KMS-11 (cell line): ENCODE measurements at regions not wholly inside any gene's neighbourhood (a gene's known extent, or its start where the extent isn't known, plus 50 kb on each side); places are given as distances from the start of the nearest gene placed in this dataset.

Experiments used
- H2AFZ ChIP-seq: fragments of 200-600 bp; sonication (generic); 2 replicates; pipeline ENCODE4 v1.6.1; 2016; ENCODE audit warnings: antibody characterized with exemption, mixed run types, low read depth
- H3K27ac ChIP-seq: fragments of 200-600 bp; sonication (generic); 2 replicates; pipeline ENCODE4 v1.6.1; 2016; ENCODE audit warnings: mild to moderate bottlenecking, mixed run types
- H3K27me3 ChIP-seq: fragments of 200-600 bp; sonication (generic); 2 replicates; pipeline ENCODE4 v1.6.1; 2017; ENCODE audit warnings: mild to moderate bottlenecking, low read depth, mixed run types, moderate library complexity; ENCODE audit not compliant: insufficient read depth
- H3K36me3 ChIP-seq: fragments of 200-600 bp; sonication (generic); 2 replicates; pipeline ENCODE4 v1.6.1; 2017; ENCODE audit warnings: mild to moderate bottlenecking, mixed run types; ENCODE audit not compliant: insufficient read depth
- H3K4me1 ChIP-seq: fragments of 200-600 bp; sonication (generic); 2 replicates; pipeline ENCODE4 v1.6.1; 2016; ENCODE audit warnings: mild to moderate bottlenecking, low read depth, mixed run types; ENCODE audit not compliant: poor library complexity, severe bottlenecking
- H3K4me2 ChIP-seq: fragments of 200-600 bp; sonication (generic); 2 replicates; pipeline ENCODE4 v1.7.0; 2016; ENCODE audit warnings: mild to moderate bottlenecking, mixed run types
- H3K4me3 ChIP-seq: fragments of 200-600 bp; sonication (generic); IDR thresholded peaks from 2 replicates; pipeline ENCODE4 v1.6.1; 2017; ENCODE audit warnings: low read depth, low read length, mixed read lengths; ENCODE audit not compliant: insufficient read depth
- H3K79me2 ChIP-seq: fragments of 200-600 bp; sonication (generic); 2 replicates; pipeline ENCODE4 v1.6.1; 2016; ENCODE audit warnings: low read depth, mixed run types; ENCODE audit not compliant: insufficient read depth
- H3K9ac ChIP-seq: fragments of 200-600 bp; sonication (generic); 2 replicates; pipeline ENCODE4 v1.6.1; 2016; ENCODE audit warnings: mild to moderate bottlenecking, mixed run types
- H4K20me1 ChIP-seq: fragments of 200-600 bp; sonication (generic); 2 replicates; pipeline ENCODE4 v1.6.1; 2016; ENCODE audit warnings: mild to moderate bottlenecking, mixed run types; ENCODE audit not compliant: insufficient read depth
- CTCF ChIP-seq: fragments of 200-600 bp; sonication (generic); conservative IDR thresholded peaks from 2 replicates; pipeline ENCODE4 v1.6.1; 2017; ENCODE audit warnings: low read depth, mild to moderate bottlenecking, antibody characterized with exemption, low read length, moderate library complexity, mixed read lengths

- H3K4me1 ChIP-seq: no peaks in the 10 kb centered on the region
- TF ChIP-seq CTCF: no peak
Measured at GRCh38 chr18:51266773-51267172, 69.3 kb upstream of the MEX3C start.

DNA sequence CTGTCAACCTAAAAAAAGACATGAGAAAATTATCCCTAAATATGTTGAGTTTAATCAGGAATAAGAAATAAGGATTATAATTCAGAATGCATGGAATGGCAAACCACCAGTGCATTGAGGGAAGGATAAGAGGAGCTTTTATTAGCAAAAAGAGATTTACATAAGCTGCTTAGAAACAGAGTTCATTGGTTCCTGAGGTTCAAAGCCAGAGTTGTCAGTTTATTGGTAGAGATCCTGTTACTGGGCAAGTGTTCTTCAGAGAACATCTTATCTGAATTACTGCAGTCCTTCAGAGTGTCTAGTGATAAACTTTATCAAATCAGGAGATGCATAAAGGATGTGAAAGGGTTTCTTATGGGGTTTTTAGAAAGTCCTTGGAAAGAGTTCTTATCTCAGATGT is 76.0 kb upstream of the MEX3C start:
- H3K4me1 ChIP-seq: peaks cover 38% of the 10 kb centered on the region

More at GRCh38 chr18:51266773-51267172, 69.3 kb upstream of the MEX3C start:
- Histone ChIP-seq H3K27me3 (no peaks in the 10 kb centered on the region), H3K27ac (no peak overlapping the region), H3K79me2 (no peaks in the 10 kb centered on the region), H3K36me3 (no peaks in the 10 kb centered on the region), H2AFZ (no peak overlapping the region), H4K20me1 (no peaks in the 10 kb centered on the region), H3K4me3 (no peak overlapping the region), H3K4me2 (no peak overlapping the region), H3K9ac (no peak overlapping the region)

DNA sequence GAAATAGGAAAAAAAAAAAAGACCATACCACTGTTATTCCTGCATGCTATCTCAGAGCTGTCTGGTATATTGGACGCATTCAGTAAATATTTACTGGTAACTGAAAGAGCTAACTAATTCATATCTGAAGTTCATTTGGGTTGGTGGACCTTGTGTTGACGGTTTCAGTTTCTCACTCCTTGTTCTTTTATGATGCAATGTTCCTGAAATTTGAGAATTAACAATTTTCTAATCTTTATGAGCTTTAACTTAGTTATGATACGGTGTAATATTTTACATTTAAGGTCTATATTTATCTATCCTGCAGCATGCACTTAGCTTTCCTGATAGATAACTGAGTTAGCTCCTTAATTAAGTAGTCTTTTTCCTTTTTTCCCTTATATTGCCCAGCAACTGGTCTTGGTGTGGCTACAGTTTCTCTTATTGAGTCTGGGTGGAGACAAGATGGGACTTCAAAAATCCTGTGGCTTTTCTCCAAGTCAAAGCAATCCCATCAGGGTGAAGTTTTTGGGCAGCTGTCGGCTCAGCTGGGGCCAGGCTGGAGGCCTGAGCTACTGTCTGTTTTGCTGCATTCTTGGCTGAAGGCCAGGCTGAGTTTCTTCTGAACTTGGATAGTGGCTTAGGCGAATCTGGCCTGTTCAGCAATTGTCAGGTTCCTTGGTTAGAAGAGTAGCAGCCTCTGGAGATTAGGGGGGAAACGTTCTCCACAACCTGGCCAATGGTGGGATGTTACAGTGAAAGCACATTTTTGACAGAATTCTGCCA is 78.4 kb upstream of the MEX3C start:
- Histone ChIP-seq H3K4me3 (no peak overlapping the region), H3K4me1 (peaks cover 38% of the 10 kb centered on the region), H3K9ac (peak overlapping the region; percentile 17; the same call in 1 of the 2 replicates), H3K79me2 (no peaks in the 10 kb centered on the region), H4K20me1 (no peaks in the 10 kb centered on the region), H3K27ac (peak overlapping the region; percentile 51), H2AFZ (peak overlapping the region; percentile 27; the same call in 1 of the 2 replicates), H3K4me2 (peak overlapping the region; percentile 48), H3K36me3 (no peaks in the 10 kb centered on the region), H3K27me3 (no peaks in the 10 kb centered on the region)
- no peak for TF ChIP-seq CTCF

More for the DNA sequence above, 76.0 kb upstream of the MEX3C start:
- Histone ChIP-seq H2AFZ (no peak overlapping the region), H3K27me3 (no peaks in the 10 kb centered on the region), H3K36me3 (no peaks in the 10 kb centered on the region), H3K4me2 (no peak overlapping the region), H4K20me1 (no peaks in the 10 kb centered on the region), H3K27ac (no peak overlapping the region), H3K9ac (no peak overlapping the region), H3K4me3 (no peak overlapping the region), H3K79me2 (no peaks in the 10 kb centered on the region)
- TF ChIP-seq CTCF: no peak

DNA sequence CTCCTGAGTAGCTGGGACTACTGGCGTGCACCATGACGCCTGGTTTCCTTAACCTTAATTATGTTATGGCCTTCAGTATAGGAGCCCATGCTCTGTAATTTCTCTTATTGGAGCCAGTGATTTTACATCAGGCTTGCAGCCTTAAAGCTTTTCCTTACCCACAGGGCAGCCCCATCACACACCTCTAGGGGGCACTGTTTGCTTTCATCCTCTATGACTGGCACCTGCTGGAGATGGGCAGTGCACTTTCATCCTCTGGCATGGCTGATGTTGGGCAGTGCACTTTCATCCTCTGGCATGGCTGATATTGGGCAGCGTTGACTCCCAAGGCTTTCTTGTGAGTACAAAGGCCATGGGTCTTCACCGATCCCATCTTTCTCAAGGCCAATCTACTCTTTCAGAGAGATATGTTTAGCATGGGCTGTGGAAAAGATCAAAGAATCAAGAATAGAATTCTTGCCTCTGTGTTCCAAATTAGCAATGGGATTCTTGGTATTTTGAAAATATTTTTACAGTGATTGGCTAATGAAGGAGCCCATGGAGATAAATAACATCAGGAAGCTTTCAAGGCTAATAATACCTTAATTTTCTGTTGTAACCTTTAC is 80.7 kb upstream of the MEX3C start:
- peak; percentile 98 for TF ChIP-seq CTCF
- H3K27ac ChIP-seq: no peak overlapping the region

More for the DNA sequence above, 80.7 kb upstream of the MEX3C start:
- H3K4me3 ChIP-seq: no peak overlapping the region
- H4K20me1 ChIP-seq: no peaks in the 10 kb centered on the region
- no peak overlapping the region for H3K9ac ChIP-seq
- H3K36me3 ChIP-seq: no peaks in the 10 kb centered on the region
- no peaks in the 10 kb centered on the region for H3K79me2 ChIP-seq
- H3K4me1 ChIP-seq: peaks cover 38% of the 10 kb centered on the region
- no peak overlapping the region for H3K4me2 ChIP-seq
- no peak overlapping the region for H2AFZ ChIP-seq
- H3K27me3 ChIP-seq: no peaks in the 10 kb centered on the region
